Naive thymus-derived CD4-positive, alpha-beta T cell (primary cell): ENCODE measurements at regions not wholly inside any gene's neighbourhood (a gene's known extent, or its start where the extent isn't known, plus 50 kb on each side); places are given as distances from the start of the nearest gene placed in this dataset.

Experiments used
- ATAC-seq: fragments of 150-1000 bp; cut with Tn5 transposase; 2 replicates; pipeline ENCODE4 v1.10.0; 2021; ENCODE audit warnings: mild to moderate bottlenecking, moderate library complexity
- CTCF ChIA-PET: fragments of 350-600 bp; sonication (Branson Sonifier 250); formaldehyde crosslinking; loops from one replicate; lab custom pipeline; 2021; ENCODE audit warnings: antibody characterized with exemption; lab: Charles Lee
- POLR2A ChIA-PET: fragments of 350-600 bp; sonication (Branson Sonifier 250); formaldehyde crosslinking; loops from one replicate; lab custom pipeline; 2021; ENCODE audit warnings: antibody characterized with exemption, inconsistent platforms; lab: Charles Lee
- DNase-seq, 9 donors: peaks; one replicate each; pipeline versions ENCODE4 v3.0.0 to v3.0.0-alpha.2; 2020 to 2022; ENCODE audit warnings: mixed read lengths in 1 of 9
- H3K27ac ChIP-seq: one replicate; pipeline ENCODE4 v1.7.0; 2013; ENCODE audit warnings: mild to moderate bottlenecking, low read depth, low read length, moderate library complexity
- H3K27me3 ChIP-seq, 2 donors: one replicate each; pipeline ENCODE4 v1.7.0; 2013; ENCODE audit warnings: low read length in 2 of 2, mild to moderate bottlenecking in 2 of 2, moderate library complexity in 2 of 2; ENCODE audit not compliant: control insufficient read depth in 2 of 2, insufficient read depth in 2 of 2
- H3K36me3 ChIP-seq, 3 experiments: 1 replicate in 2 of 3; 2 replicates in 1 of 3; pipeline ENCODE4 v1.7.0; 2013; ENCODE audit warnings: low read length in 3 of 3, mild to moderate bottlenecking in 3 of 3, moderate library complexity in 1 of 3; ENCODE audit not compliant: insufficient read depth in 3 of 3, control insufficient read depth in 2 of 3
- H3K4me1 ChIP-seq, 2 donors: one replicate each; pipeline ENCODE4 v1.7.0; 2013; ENCODE audit warnings: low read length in 2 of 2, mild to moderate bottlenecking in 2 of 2, moderate library complexity in 1 of 2; ENCODE audit not compliant: control insufficient read depth in 2 of 2, insufficient read depth in 2 of 2
- H3K4me3 ChIP-seq: 2 replicates; pipeline ENCODE4 v1.7.0; 2013; ENCODE audit warnings: mild to moderate bottlenecking, low read length
- H3K9me3 ChIP-seq, 3 experiments: 1 replicate in 2 of 3; 2 replicates in 1 of 3; pipeline ENCODE4 v1.7.0; 2013; ENCODE audit warnings: low read length in 3 of 3; ENCODE audit not compliant: control insufficient read depth in 2 of 3
- H3K27ac Mint-ChIP-seq, 9 donors: one replicate each; pipeline ENCODE4 v1.8.0; 2020 to 2022; ENCODE audit warnings: mixed read lengths in 9 of 9, mild to moderate bottlenecking in 8 of 9, moderate library complexity in 5 of 9, inconsistent platforms in 2 of 9
- H3K27me3 Mint-ChIP-seq, 5 donors: one replicate each; pipeline ENCODE4 v1.8.0; 2021 to 2022; ENCODE audit warnings: mixed read lengths in 5 of 5, mild to moderate bottlenecking in 1 of 5
- H3K36me3 Mint-ChIP-seq, 5 donors: one replicate each; pipeline ENCODE4 v1.8.0; 2020 to 2022; ENCODE audit warnings: mixed read lengths in 5 of 5, mild to moderate bottlenecking in 3 of 5, inconsistent platforms in 1 of 5
- H3K4me1 Mint-ChIP-seq, 7 donors: one replicate each; pipeline ENCODE4 v1.8.0; 2020 to 2022; ENCODE audit warnings: mixed read lengths in 7 of 7, mild to moderate bottlenecking in 3 of 7, inconsistent platforms in 1 of 7
- H3K4me3 Mint-ChIP-seq, 10 donors: one replicate each; pipeline ENCODE4 v1.8.0; 2020 to 2022; ENCODE audit warnings: mild to moderate bottlenecking in 10 of 10, mixed read lengths in 10 of 10, moderate library complexity in 6 of 10, inconsistent platforms in 2 of 10
- H3K9me3 Mint-ChIP-seq, 11 donors: one replicate each; pipeline ENCODE4 v1.8.0; 2020 to 2022; ENCODE audit warnings: mixed read lengths in 11 of 11, mild to moderate bottlenecking in 4 of 11, inconsistent platforms in 1 of 11, moderate library complexity in 1 of 11
- intact Hi-C, 2 donors: fragments of 100-400 bp; cut with micrococcal nuclease; formaldehyde crosslinking; loops; one replicate each; pipeline ENCODE4 v1.15.1; 2023

DNA sequence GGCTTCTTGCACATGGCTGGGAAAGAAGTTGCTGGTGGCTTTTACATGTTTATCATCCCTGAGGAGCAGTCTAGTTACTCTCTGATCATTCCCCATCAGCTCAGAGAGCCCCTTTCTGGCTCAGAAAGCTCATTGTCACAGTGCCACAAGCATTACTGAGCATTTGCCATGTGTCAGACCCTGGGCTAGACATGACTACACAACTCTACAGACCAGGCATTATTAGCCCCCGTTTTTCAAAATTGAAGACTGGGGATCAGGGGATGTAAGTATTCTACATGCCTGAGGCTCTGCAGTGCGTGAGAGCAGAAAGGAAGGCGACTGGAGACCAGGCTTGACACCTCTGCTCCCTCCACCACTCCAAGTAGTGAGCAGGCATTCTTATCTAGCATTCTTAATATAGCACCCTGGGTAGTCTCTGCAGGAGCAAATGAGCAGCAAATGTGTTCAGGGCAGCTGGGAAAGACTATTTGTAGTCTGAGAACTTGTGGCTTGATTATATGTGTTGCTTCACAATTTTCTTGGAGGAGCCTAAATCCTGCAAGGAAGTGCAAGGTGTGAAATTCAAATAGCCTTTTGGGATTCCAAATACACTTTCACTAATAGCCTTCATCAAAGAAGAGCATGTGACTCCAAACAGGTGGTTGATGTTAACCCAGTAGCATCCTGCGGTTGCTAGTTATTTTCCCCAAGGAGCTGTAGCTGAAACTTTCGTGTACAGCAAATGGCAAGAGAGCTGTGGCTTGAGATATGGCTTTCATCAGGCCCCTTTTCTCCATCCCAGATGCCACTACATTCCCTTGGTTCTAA, 143.2 kb downstream of the DDX1 start:
- ChIA-PET POLR2A (no interaction called here), CTCF (no interaction called here)
- Mint-ChIP-seq H3K27ac (no peak overlapping the region), H3K4me1 (no peaks in the 10 kb centered on the region), H3K27me3 (peaks cover 0 to 29% (median 0%) of the 10 kb centered on the region in 5 donors), H3K9me3 (peaks cover 0 to 2% (median 0%) of the 10 kb centered on the region in 11 donors), H3K36me3 (no peaks in the 10 kb centered on the region), H3K4me3 (no peak overlapping the region)
- intact Hi-C loops: no loop called here
- Histone ChIP-seq H3K4me3 (no peak overlapping the region), H3K4me1 (no peaks in the 10 kb centered on the region), H3K36me3 (no peaks in the 10 kb centered on the region), H3K27ac (no peak overlapping the region), H3K9me3 (no peaks in the 10 kb centered on the region), H3K27me3 (no peaks in the 10 kb centered on the region)
- ATAC-seq (no peak), DNase-seq (no peak)

DNA sequence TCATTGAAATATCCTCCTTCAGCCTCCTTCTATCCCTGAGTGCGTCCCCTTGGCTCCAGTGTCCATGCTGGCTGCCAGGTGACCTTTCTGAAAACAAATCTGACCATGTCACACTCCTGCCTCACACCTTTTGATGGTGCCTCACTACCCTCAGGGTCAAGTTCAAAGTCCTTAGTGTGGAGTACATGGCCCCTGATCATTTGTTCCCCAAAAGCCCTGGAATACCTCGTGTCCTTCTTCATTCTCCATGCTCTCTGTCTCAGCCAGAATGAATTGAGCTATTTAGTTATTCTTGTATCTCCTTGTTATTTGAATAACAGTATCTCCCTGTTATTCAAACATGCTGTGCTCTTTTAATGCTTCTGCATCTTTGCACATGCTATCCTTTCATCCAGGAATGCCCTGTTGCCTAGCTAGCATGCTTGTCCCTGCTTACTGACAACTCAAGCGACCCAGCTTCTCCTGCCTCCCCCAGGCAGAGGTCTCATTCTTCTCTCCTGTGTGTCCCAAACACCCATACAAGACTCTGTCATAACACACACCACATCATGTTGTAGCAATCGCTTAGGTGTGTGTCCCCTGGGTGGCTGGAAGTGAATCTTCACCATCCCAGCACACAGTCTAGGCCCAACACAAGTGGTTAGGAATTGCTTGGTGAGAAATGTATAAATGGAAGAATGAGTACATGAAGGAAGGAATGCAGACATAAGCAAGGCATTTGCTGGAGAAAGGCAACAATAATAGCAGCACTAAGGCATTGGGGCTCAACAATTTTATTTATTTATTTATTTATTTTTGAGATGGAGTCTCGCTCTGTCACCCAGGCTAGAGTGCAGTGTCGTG, 144.0 kb downstream of the DDX1 start:
- Histone ChIP-seq H3K36me3 (no peaks in the 10 kb centered on the region), H3K9me3 (no peaks in the 10 kb centered on the region), H3K4me3 (no peak overlapping the region), H3K27me3 (no peaks in the 10 kb centered on the region), H3K27ac (no peak overlapping the region), H3K4me1 (no peaks in the 10 kb centered on the region)
- Mint-ChIP-seq H3K4me1 (no peaks in the 10 kb centered on the region), H3K27ac (no peak overlapping the region), H3K9me3 (peaks cover 0 to 4% (median 2%) of the 10 kb centered on the region in 11 donors), H3K36me3 (no peaks in the 10 kb centered on the region), H3K4me3 (no peak overlapping the region), H3K27me3 (peaks cover 0 to 29% (median 4%) of the 10 kb centered on the region in 5 donors)
- no peak for ATAC-seq
- ChIA-PET POLR2A (no interaction called here), CTCF (no interaction called here)
- DNase-seq: no peak
- intact Hi-C loops: no loop called here

DNA sequence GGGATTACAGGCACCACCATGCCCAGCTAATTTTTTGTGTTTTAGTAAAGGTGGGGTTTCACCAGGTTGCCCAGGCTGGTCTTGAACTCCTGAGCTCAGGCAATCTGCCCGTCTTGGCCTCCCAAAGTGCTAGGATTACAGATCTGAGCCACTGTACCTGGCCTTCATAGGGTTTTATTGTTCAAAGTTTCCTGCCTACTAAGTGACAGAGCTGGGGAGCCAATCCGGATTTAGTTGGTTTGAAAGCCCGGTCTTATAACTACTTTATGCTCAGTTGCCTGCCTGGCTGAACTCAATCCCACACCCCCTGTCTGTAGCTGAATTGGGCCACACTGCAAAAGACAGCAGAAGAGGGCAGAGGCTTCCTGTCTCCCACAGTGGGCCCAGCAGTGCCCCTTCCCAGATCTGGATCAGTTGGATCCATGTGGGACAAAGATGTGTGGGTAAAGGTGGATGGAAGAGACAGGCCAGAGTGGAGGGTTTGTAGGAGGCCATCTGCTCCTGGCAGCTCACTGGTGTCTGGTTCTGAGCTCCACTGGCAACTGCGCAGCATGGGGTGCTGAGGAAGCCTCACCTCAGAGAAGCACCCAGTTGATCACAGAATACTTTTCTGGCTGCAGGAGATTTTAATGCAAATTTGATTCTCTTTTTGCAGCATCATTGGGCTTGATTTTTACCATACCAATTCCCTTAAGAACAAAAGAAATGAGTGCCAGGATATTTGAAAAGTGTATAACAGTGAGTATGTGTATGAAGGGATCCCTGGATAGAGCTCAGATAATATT, 144.9 kb downstream of the DDX1 start:
- peaks cover 0 to 9% (median 4%) of the 10 kb centered on the region in 11 donors for H3K9me3 Mint-ChIP-seq
- ATAC-seq: no peak
- CTCF ChIA-PET: no interaction called here

DNA sequence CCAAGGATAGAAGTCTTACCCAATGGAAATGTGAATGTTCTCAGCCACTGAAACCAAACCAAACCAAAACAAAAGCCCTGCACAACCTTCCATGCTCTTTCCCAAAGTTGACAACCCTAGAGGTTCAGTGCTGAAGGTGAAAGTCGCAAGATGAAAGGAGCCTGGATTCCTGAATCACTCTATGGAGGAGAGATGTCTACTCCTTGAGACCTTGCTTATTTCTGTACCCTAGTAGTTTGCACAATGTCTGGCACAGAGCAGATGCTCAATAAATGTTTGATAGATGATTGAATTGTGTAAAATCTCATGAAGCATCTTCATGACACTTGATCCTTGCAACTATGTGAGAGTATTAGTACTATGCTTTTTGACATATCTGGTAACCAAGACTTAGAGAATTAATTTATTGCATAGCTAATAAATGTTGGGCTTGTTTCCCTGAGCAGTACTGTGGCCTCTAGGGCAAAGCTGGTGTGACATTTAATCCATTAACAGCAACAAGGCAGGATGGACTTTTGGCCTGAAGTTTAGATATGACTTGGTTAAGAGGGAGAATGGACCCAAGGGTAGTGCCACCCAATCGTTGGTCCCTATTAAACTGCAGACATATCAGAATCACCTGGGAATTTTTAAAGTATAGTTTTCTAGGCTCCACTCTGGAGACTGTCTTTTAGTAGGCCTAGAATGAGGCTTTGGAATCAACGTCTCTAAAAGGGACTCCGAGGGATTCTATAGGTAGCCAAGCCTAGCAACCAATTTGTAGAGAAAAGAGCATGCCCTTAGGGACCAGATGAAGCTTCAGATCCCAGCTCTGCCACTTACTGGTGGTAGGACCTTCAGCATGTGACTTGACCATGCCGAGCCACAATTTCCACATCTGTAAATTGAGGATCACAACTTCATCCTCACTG, 145.9 kb downstream of the DDX1 start:
- POLR2A ChIA-PET: no interaction called here
- Mint-ChIP-seq H3K36me3 (no peaks in the 10 kb centered on the region), H3K27me3 (peaks cover 0 to 22% (median 8%) of the 10 kb centered on the region in 5 donors), H3K27ac (no peak overlapping the region), H3K9me3 (peaks cover 0 to 14% (median 6%) of the 10 kb centered on the region in 11 donors), H3K4me1 (no peaks in the 10 kb centered on the region), H3K4me3 (no peak overlapping the region)
- intact Hi-C loops: no loop called here
- Histone ChIP-seq H3K36me3 (no peaks in the 10 kb centered on the region), H3K9me3 (no peaks in the 10 kb centered on the region), H3K27me3 (no peaks in the 10 kb centered on the region), H3K4me3 (no peak overlapping the region), H3K27ac (no peak overlapping the region), H3K4me1 (no peaks in the 10 kb centered on the region)
- CTCF ChIA-PET: no interaction called here
- no peak for ATAC-seq
- no peak for DNase-seq

More for the DNA sequence above, 144.9 kb downstream of the DDX1 start:
- Mint-ChIP-seq H3K36me3 (no peaks in the 10 kb centered on the region), H3K27ac (no peak overlapping the region), H3K4me1 (no peaks in the 10 kb centered on the region), H3K4me3 (no peak overlapping the region), H3K27me3 (peaks cover 0 to 28% (median 6%) of the 10 kb centered on the region in 5 donors)
- Histone ChIP-seq H3K36me3 (no peaks in the 10 kb centered on the region), H3K9me3 (no peaks in the 10 kb centered on the region), H3K27ac (no peak overlapping the region), H3K4me3 (no peak overlapping the region), H3K4me1 (no peaks in the 10 kb centered on the region), H3K27me3 (no peaks in the 10 kb centered on the region)
- no peak for DNase-seq
- POLR2A ChIA-PET: no interaction called here
- intact Hi-C loops: no loop called here

DNA sequence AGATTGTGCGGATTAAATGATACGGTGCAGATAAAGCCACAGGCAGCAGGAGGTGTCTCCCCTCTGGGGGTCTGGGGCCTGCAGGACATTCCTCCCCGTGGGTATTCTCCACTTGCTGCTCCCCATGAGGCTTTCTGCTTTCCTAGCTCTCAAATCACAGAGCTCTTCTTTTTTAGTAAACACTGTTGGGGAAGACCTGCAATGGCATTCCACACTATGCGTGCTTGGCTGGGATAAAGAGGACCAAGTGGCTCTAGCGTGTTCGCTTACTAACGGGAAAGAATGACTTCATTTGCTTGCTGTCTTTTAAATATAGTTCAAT, 146.5 kb downstream of the DDX1 start:
- no peak for DNase-seq
- Mint-ChIP-seq H3K9me3 (peaks cover 0 to 14% (median 6%) of the 10 kb centered on the region in 11 donors), H3K4me3 (no peak overlapping the region), H3K27me3 (peaks cover 0 to 25% (median 9%) of the 10 kb centered on the region in 5 donors), H3K36me3 (no peaks in the 10 kb centered on the region), H3K4me1 (no peaks in the 10 kb centered on the region), H3K27ac (no peak overlapping the region)
- CTCF ChIA-PET: no interaction called here
- no peak for ATAC-seq
- H3K27ac ChIP-seq: no peak overlapping the region
- POLR2A ChIA-PET: no interaction called here
- no peaks in the 10 kb centered on the region for H3K4me1 ChIP-seq
- intact Hi-C loops: no loop called here
- no peak overlapping the region for H3K4me3 ChIP-seq
- no peaks in the 10 kb centered on the region for H3K27me3 ChIP-seq
- H3K9me3 ChIP-seq: no peaks in the 10 kb centered on the region
- H3K36me3 ChIP-seq: no peaks in the 10 kb centered on the region

DNA sequence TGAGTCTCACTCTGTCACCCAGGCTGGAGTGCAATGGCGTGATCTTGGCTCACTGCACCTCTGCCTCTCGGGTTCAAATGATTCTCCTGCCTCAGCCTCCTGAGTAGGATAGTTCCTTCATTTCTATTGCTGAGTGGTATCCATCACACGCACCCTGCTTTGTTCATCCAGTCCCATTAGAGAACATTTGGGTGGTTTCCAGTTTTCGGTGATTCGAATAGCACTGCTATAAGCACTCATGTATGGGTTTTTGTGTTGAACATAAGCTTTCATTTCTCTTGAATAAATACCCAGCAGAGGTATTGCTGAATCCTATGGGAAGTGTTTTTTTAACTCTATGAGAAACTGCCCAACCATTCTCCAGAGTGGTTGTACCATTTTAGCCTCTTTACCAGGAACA, 147.3 kb downstream of the DDX1 start:
- CTCF ChIA-PET: no interaction called here
- DNase-seq (no peak), ATAC-seq (no peak)
- Mint-ChIP-seq H3K4me1 (no peaks in the 10 kb centered on the region), H3K27ac (no peak overlapping the region), H3K4me3 (no peak overlapping the region), H3K27me3 (peaks cover 0 to 20% (median 12%) of the 10 kb centered on the region in 5 donors), H3K36me3 (no peaks in the 10 kb centered on the region), H3K9me3 (peaks cover 0 to 14% (median 7%) of the 10 kb centered on the region in 11 donors)
- no peaks in the 10 kb centered on the region for H3K4me1 ChIP-seq
- intact Hi-C loops: no loop called here
- H3K27me3 ChIP-seq: no peaks in the 10 kb centered on the region
- no peaks in the 10 kb centered on the region for H3K9me3 ChIP-seq
- POLR2A ChIA-PET: no interaction called here
- H3K4me3 ChIP-seq: no peak overlapping the region
- no peaks in the 10 kb centered on the region for H3K36me3 ChIP-seq
- no peak overlapping the region for H3K27ac ChIP-seq
